Type B pancreatic cell (in vitro differentiated cells): ENCODE measurements at regions not wholly inside any gene's neighbourhood (a gene's known extent, or its start where the extent isn't known, plus 50 kb on each side); places are given as distances from the start of the nearest gene placed in this dataset.

Experiments
- DNase-seq: peaks from one replicate; pipeline ENCODE4 v3.0.0; 2021; ENCODE audit warnings: mixed read lengths; ENCODE audit not compliant: unreplicated experiment; ENCODE audit errors: extremely low spot score
- H3K27ac Mint-ChIP-seq: 2 replicates; pipeline ENCODE4 v1.8.0; 2021; ENCODE audit warnings: mild to moderate bottlenecking, mixed read lengths
- H3K27me3 Mint-ChIP-seq: 2 replicates; pipeline ENCODE4 v1.8.0; 2021; ENCODE audit warnings: mixed read lengths
- H3K36me3 Mint-ChIP-seq: 2 replicates; pipeline ENCODE4 v1.8.0; 2021; ENCODE audit warnings: mixed read lengths
- H3K4me1 Mint-ChIP-seq: one replicate; pipeline ENCODE4 v1.8.0; 2021; ENCODE audit warnings: mixed read lengths; ENCODE audit not compliant: unreplicated experiment
- H3K4me3 Mint-ChIP-seq: 2 replicates; pipeline ENCODE4 v1.8.0; 2021; ENCODE audit warnings: mild to moderate bottlenecking, mixed read lengths
- H3K9me3 Mint-ChIP-seq: 2 replicates; pipeline ENCODE4 v1.8.0; 2021; ENCODE audit warnings: mixed read lengths
- TF ChIP-seq, protein P1 (sequence below): fragments of 200-600 bp; sonication (generic); conservative IDR thresholded peaks from 2 replicates; pipeline ENCODE4 v1.5.0; 2021; ENCODE audit warnings: antibody characterized with exemption, mild to moderate bottlenecking

- no peaks in the 10 kb centered on the region for H3K9me3 Mint-ChIP-seq
- TF ChIP-seq, protein P1, sequence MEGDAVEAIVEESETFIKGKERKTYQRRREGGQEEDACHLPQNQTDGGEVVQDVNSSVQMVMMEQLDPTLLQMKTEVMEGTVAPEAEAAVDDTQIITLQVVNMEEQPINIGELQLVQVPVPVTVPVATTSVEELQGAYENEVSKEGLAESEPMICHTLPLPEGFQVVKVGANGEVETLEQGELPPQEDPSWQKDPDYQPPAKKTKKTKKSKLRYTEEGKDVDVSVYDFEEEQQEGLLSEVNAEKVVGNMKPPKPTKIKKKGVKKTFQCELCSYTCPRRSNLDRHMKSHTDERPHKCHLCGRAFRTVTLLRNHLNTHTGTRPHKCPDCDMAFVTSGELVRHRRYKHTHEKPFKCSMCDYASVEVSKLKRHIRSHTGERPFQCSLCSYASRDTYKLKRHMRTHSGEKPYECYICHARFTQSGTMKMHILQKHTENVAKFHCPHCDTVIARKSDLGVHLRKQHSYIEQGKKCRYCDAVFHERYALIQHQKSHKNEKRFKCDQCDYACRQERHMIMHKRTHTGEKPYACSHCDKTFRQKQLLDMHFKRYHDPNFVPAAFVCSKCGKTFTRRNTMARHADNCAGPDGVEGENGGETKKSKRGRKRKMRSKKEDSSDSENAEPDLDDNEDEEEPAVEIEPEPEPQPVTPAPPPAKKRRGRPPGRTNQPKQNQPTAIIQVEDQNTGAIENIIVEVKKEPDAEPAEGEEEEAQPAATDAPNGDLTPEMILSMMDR: no peak
- peaks cover 22% of the 10 kb centered on the region for H3K27me3 Mint-ChIP-seq
- no peak overlapping the region for H3K27ac Mint-ChIP-seq
- H3K4me1 Mint-ChIP-seq: peaks cover 13% of the 10 kb centered on the region
- no peak overlapping the region for H3K4me3 Mint-ChIP-seq
- DNase-seq: no peak
- no peaks in the 10 kb centered on the region for H3K36me3 Mint-ChIP-seq
Measured at GRCh38 chr16:86647561-86647960, 69.2 kb downstream of the FOXL1 start.

GRCh38 chr16:86649875-86650274, 71.5 kb downstream of the FOXL1 start:
- H3K4me3 Mint-ChIP-seq: no peak overlapping the region
- no peaks in the 10 kb centered on the region for H3K9me3 Mint-ChIP-seq
- peaks cover 20% of the 10 kb centered on the region for H3K4me1 Mint-ChIP-seq
- peaks cover 28% of the 10 kb centered on the region for H3K27me3 Mint-ChIP-seq
- H3K27ac Mint-ChIP-seq: no peak overlapping the region
- DNase-seq: no peak
- no peaks in the 10 kb centered on the region for H3K36me3 Mint-ChIP-seq
- TF ChIP-seq, protein P1: no peak

- peaks cover 20% of the 10 kb centered on the region for H3K27me3 Mint-ChIP-seq
- no peak overlapping the region for H3K4me3 Mint-ChIP-seq
- TF ChIP-seq, protein P1: no peak
- H3K27ac Mint-ChIP-seq: no peak overlapping the region
- no peak for DNase-seq
- H3K36me3 Mint-ChIP-seq: no peaks in the 10 kb centered on the region
- H3K9me3 Mint-ChIP-seq: no peaks in the 10 kb centered on the region
- peaks cover 20% of the 10 kb centered on the region for H3K4me1 Mint-ChIP-seq
Measured at GRCh38 chr16:86651013-86651627, 72.8 kb downstream of the FOXL1 start.

DNA sequence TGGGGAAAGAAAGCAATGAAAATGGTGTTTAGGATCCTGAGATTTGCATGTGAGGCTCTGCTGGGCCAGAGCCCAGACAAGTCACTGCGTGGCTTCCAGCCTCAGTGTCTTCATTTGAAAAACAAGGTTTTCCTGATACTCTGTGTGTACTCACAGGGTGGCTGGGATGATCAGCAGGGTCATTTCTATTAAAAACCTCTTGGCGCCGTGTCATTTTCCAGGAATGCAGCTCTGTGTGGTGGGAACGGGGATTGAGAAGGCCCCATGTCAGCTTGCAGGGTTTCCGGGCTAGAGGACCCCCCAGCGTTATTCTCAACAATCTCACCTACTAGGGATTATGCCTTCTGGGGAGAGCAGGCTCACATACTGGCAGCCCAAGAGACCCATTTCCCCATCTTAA, 73.5 kb downstream of the FOXL1 start:
- no peaks in the 10 kb centered on the region for H3K36me3 Mint-ChIP-seq
- no peak overlapping the region for H3K4me3 Mint-ChIP-seq
- TF ChIP-seq, protein P1: no peak
- no peaks in the 10 kb centered on the region for H3K9me3 Mint-ChIP-seq
- no peak overlapping the region for H3K27ac Mint-ChIP-seq
- H3K27me3 Mint-ChIP-seq: peaks cover 17% of the 10 kb centered on the region
- DNase-seq: no peak
- H3K4me1 Mint-ChIP-seq: peaks cover 20% of the 10 kb centered on the region

- Mint-ChIP-seq H3K4me3 (peak overlapping the region; percentile 20), H3K4me1 (peaks cover 20% of the 10 kb centered on the region), H3K36me3 (no peaks in the 10 kb centered on the region), H3K9me3 (no peaks in the 10 kb centered on the region), H3K27me3 (peaks cover 12% of the 10 kb centered on the region), H3K27ac (no peak overlapping the region)
- DNase-seq: no peak
- TF ChIP-seq, protein P1: no peak
Measured at GRCh38 chr16:86653285-86654006, 75.1 kb downstream of the FOXL1 start.
